ENCODE measurements at regions not wholly inside any gene's neighbourhood (a gene's known extent, or its start where the extent isn't known, plus 50 kb on each side); places are given as distances from the start of the nearest gene placed in this dataset.
A peak's percentile ranks its signal among the peaks of the same experiment; 100 is the strongest.

DNA sequence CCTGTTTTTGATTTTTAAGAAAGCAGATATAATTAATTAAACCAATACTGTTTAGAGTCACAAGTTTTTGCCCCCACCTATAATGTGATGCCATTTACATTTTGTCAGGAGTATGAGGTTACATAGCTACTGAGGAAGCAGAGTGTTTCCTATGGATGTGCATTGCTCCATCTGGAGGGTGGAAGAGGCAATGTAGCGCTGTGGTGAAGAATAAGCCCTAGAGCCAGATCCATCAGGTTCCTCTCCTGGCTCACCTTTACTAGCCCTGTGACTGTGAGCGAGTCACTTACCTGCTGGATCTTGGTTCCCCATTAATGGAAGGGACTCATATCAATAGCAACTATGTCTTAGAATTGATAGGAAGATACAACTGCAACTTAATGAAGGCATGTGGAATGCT, 216.0 kb downstream of the GPAM start:
- no peak for TF ChIP-seq TEAD1 (CRISPR knock-in tag; IDR thresholded peaks at IDR 0.05)
- TF ChIP-seq NR3C1 (CRISPR knock-in tag; conservative IDR thresholded peaks at IDR 0.05; ENCODE audit: low read depth), result no peak
- TF ChIP-seq ZNF232 (CRISPR knock-in tag; IDR thresholded peaks at IDR 0.05), result no peak
- no peak for TF ChIP-seq SOX15 (CRISPR knock-in tag; IDR thresholded peaks at IDR 0.05)
- TF ChIP-seq PREB (CRISPR knock-in tag; IDR thresholded peaks at IDR 0.05; ENCODE audit: borderline replicate concordance), result no peak
- no peak for TF ChIP-seq GTF2I (CRISPR knock-in tag; conservative IDR thresholded peaks at IDR 0.05)
- no peak for TF ChIP-seq FOXP1 (CRISPR knock-in tag; IDR thresholded peaks at IDR 0.05; ENCODE audit: borderline replicate concordance)
- no peak for TF ChIP-seq ATF3 (CRISPR knock-in tag; conservative IDR thresholded peaks at IDR 0.05)
- TF ChIP-seq, protein P1, sequence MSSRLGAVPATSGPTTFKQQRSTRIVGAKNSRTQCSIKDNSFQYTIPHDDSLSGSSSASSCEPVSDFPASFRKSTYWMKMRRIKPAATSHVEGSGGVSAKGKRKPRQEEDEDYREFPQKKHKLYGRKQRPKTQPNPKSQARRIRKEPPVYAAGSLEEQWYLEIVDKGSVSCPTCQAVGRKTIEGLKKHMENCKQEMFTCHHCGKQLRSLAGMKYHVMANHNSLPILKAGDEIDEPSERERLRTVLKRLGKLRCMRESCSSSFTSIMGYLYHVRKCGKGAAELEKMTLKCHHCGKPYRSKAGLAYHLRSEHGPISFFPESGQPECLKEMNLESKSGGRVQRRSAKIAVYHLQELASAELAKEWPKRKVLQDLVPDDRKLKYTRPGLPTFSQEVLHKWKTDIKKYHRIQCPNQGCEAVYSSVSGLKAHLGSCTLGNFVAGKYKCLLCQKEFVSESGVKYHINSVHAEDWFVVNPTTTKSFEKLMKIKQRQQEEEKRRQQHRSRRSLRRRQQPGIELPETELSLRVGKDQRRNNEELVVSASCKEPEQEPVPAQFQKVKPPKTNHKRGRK (CRISPR knock-in tag; IDR thresholded peaks at IDR 0.05; ENCODE audit: borderline replicate concordance), result no peak
- POLR2A ChIA-PET, result no interaction called here
- Mint-ChIP-seq H3K4me3 (no peak overlapping the region), H3K9me3 (peaks cover 35% of the 10 kb centered on the region), H3K27me3 (ENCODE audit: low read depth) (no peaks in the 10 kb centered on the region), H3K4me1 (no peaks in the 10 kb centered on the region), H3K36me3 (peaks cover 9% of the 10 kb centered on the region), H3K27ac (no peak overlapping the region)
- DNase-seq (ENCODE audit: low spot score) (no peak), ATAC-seq (peak; percentile 69)
- CTCF ChIA-PET, result no interaction called here

- Mint-ChIP-seq H3K4me3 (no peak overlapping the region), H3K36me3 (peaks cover 9% of the 10 kb centered on the region), H3K4me1 (no peaks in the 10 kb centered on the region), H3K27me3 (ENCODE audit: low read depth) (no peaks in the 10 kb centered on the region), H3K9me3 (peaks cover 32% of the 10 kb centered on the region), H3K27ac (no peak overlapping the region)
- no peak for DNase-seq (ENCODE audit: low spot score)
- POLR2A ChIA-PET, result no interaction called here
- no peak for ATAC-seq
- TF ChIP-seq EMX1 (CRISPR knock-in tag; IDR thresholded peaks at IDR 0.05) (no peak), KAT7 (CRISPR knock-in tag; IDR thresholded peaks at IDR 0.05; ENCODE audit: borderline replicate concordance) (no peak), PREB (CRISPR knock-in tag; IDR thresholded peaks at IDR 0.05; ENCODE audit: borderline replicate concordance) (no peak), NFE2L1 (CRISPR knock-in tag; IDR thresholded peaks at IDR 0.05) (no peak), TEAD4 (CRISPR knock-in tag; IDR thresholded peaks at IDR 0.05) (no peak), JUN (CRISPR knock-in tag; IDR thresholded peaks at IDR 0.05) (no peak), ZNF219 (CRISPR knock-in tag; IDR thresholded peaks at IDR 0.05; ENCODE audit: borderline replicate concordance) (no peak), NR3C1 (CRISPR knock-in tag; conservative IDR thresholded peaks at IDR 0.05; ENCODE audit: low read depth) (no peak), ETV6 (CRISPR knock-in tag; IDR thresholded peaks at IDR 0.05) (no peak), GTF2I (CRISPR knock-in tag; conservative IDR thresholded peaks at IDR 0.05) (no peak), USF1 (CRISPR knock-in tag; IDR thresholded peaks at IDR 0.05) (no peak)
- TF ChIP-seq, protein P2, sequence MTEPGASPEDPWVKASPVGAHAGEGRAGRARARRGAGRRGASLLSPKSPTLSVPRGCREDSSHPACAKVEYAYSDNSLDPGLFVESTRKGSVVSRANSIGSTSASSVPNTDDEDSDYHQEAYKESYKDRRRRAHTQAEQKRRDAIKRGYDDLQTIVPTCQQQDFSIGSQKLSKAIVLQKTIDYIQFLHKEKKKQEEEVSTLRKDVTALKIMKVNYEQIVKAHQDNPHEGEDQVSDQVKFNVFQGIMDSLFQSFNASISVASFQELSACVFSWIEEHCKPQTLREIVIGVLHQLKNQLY (CRISPR knock-in tag; IDR thresholded peaks at IDR 0.05), result no peak
- TF ChIP-seq, protein P3, sequence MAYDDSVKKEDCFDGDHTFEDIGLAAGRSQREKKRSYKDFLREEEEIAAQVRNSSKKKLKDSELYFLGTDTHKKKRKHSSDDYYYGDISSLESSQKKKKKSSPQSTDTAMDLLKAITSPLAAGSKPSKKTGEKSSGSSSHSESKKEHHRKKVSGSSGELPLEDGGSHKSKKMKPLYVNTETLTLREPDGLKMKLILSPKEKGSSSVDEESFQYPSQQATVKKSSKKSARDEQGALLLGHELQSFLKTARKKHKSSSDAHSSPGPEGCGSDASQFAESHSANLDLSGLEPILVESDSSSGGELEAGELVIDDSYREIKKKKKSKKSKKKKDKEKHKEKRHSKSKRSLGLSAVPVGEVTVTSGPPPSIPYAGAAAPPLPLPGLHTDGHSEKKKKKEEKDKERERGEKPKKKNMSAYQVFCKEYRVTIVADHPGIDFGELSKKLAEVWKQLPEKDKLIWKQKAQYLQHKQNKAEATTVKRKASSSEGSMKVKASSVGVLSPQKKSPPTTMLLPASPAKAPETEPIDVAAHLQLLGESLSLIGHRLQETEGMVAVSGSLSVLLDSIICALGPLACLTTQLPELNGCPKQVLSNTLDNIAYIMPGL (CRISPR knock-in tag; IDR thresholded peaks at IDR 0.05), result no peak
- TF ChIP-seq, protein P1 (CRISPR knock-in tag; IDR thresholded peaks at IDR 0.05; ENCODE audit: borderline replicate concordance), result no peak
- CTCF ChIA-PET, result no interaction called here
Measured at GRCh38 chr10:111968647-111969046, 214.9 kb downstream of the GPAM start.

Measured in WTC11 (cell line).